ENCODE measurements at regions not wholly inside any gene's neighbourhood (a gene's known extent, or its start where the extent isn't known, plus 50 kb on each side); places are given as distances from the start of the nearest gene placed in this dataset.

- no peak for TF ChIP-seq HEY1 (CRISPR knock-in tag; IDR thresholded peaks at IDR 0.05; ENCODE audit: borderline replicate concordance)
- TF ChIP-seq MYC (IDR thresholded peaks at IDR 0.05; ENCODE audit: low read depth, low read length) = no peak
- TF ChIP-seq MYC (CRISPR knock-in tag; IDR thresholded peaks at IDR 0.05; ENCODE audit: borderline replicate concordance, low read depth) = no peak
- TF ChIP-seq HDAC3 (IDR thresholded peaks at IDR 0.05; ENCODE audit: borderline replicate concordance, partially characterized antibody) = no peak
- no peak for TF ChIP-seq HLTF (IDR thresholded peaks at IDR 0.05)
- no peak for TF ChIP-seq ZNF121 (CRISPR knock-in tag; conservative IDR thresholded peaks at IDR 0.05)
- no peak for TF ChIP-seq NR3C1 (CRISPR knock-in tag; IDR thresholded peaks at IDR 0.05)
- TF ChIP-seq RBM15 (IDR thresholded peaks at IDR 0.05; ENCODE audit: insufficient read depth, low read length) = no peak
- TF ChIP-seq STAT6 (CRISPR knock-in tag; IDR thresholded peaks at IDR 0.05) = no peak
- TF ChIP-seq POLR2A (conservative IDR thresholded peaks at IDR 0.05) = no peak
- no peak for TF ChIP-seq ELF2 (CRISPR knock-in tag; IDR thresholded peaks at IDR 0.05)
- TF ChIP-seq CTCF (IDR thresholded peaks at IDR 0.05 in 2 of 3, conservative IDR thresholded peaks at IDR 0.05 in 1 of 3; ENCODE audit: insufficient read depth in 2 of 3, low read depth in 1 of 3, low read length in 3 of 3) = no peak
- no peak for TF ChIP-seq POLR2AphosphoS5 (IDR thresholded peaks at IDR 0.05; ENCODE audit: control insufficient read depth, insufficient read depth, low read depth, low read length)
- no peak for TF ChIP-seq ZHX1 (conservative IDR thresholded peaks at IDR 0.05; ENCODE audit: low read length)
- no peak for TF ChIP-seq NR0B1 (IDR thresholded peaks at IDR 0.05; ENCODE audit: partially characterized antibody)
These were observed 67.5 kb upstream of the MEOX2 start for GRCh38 chr7:15753887-15754579.
